SK-N-SH treated with all-trans-retinoic acid at 6 μM for 48 hours (cell line): ENCODE measurements at regions not wholly inside any gene's neighbourhood (a gene's known extent, or its start where the extent isn't known, plus 50 kb on each side); places are given as distances from the start of the nearest gene placed in this dataset.

Source experiments
- ATAC-seq: fragments of 200-7000 bp; cut with Tn5 transposase; 3 replicates; pipeline ENCODE4 v1.9.1; 2020; ENCODE audit warnings: mild to moderate bottlenecking, moderate library complexity
- ARNTL ChIP-seq: fragments of 450-650 bp; formaldehyde crosslinking; IDR thresholded peaks from 2 replicates; pipeline ENCODE4 v1.5.0; 2020; ENCODE audit warnings: low read depth, mild to moderate bottlenecking, moderate library complexity, borderline replicate concordance
- BACH2 ChIP-seq: fragments of 250-450 bp; sonication (Bioruptor Pico); IDR thresholded peaks from 2 replicates; pipeline ENCODE4 v1.9.0; 2021; ENCODE audit warnings: mild to moderate bottlenecking, borderline replicate concordance
- CREB5 ChIP-seq: fragments of 250-450 bp; sonication (Bioruptor Pico); IDR thresholded peaks from 2 replicates; pipeline ENCODE4 v1.5.1; 2020; ENCODE audit warnings: low read depth, mild to moderate bottlenecking, moderate library complexity
- CSDC2 ChIP-seq: fragments of 250-450 bp; sonication (Bioruptor Pico); IDR thresholded peaks from 2 replicates; pipeline ENCODE4 v1.5.0; 2020; ENCODE audit warnings: mild to moderate bottlenecking, moderate library complexity
- ESRRG ChIP-seq: fragments of 250-450 bp; sonication (Bioruptor Pico); IDR thresholded peaks from 2 replicates; pipeline ENCODE4 v1.6.1; 2021; ENCODE audit warnings: mild to moderate bottlenecking
- GLIS3 ChIP-seq: fragments of 250-450 bp; sonication (Bioruptor Pico); IDR thresholded peaks from 2 replicates; pipeline ENCODE4 v1.5.0; 2020; ENCODE audit warnings: mild to moderate bottlenecking, moderate library complexity
- ISL1 ChIP-seq: fragments of 250-450 bp; sonication (Bioruptor Pico); IDR thresholded peaks from 2 replicates; pipeline ENCODE4 v2.1.2; 2022; ENCODE audit warnings: mild to moderate bottlenecking, moderate library complexity
- OSR1 ChIP-seq: fragments of 250-450 bp; sonication (Bioruptor Pico); IDR thresholded peaks from 2 replicates; pipeline ENCODE4 v1.8.0; 2022; ENCODE audit warnings: moderate library complexity, mild to moderate bottlenecking, inconsistent platforms
- PATZ1 ChIP-seq: fragments of 250-450 bp; sonication (Bioruptor Pico); IDR thresholded peaks from 2 replicates; pipeline ENCODE4 v1.8.0; 2020; ENCODE audit warnings: mild to moderate bottlenecking, moderate library complexity, borderline replicate concordance
- PPARA ChIP-seq: fragments of 250-450 bp; sonication (Bioruptor Pico); IDR thresholded peaks from 2 replicates; pipeline ENCODE4 v1.5.0; 2020; ENCODE audit warnings: mild to moderate bottlenecking, borderline replicate concordance
- RARB ChIP-seq: fragments of 250-450 bp; sonication (Bioruptor Pico); IDR thresholded peaks from 2 replicates; pipeline ENCODE4 v1.8.0; 2021; ENCODE audit warnings: mild to moderate bottlenecking, moderate library complexity
- SNAI2 ChIP-seq: fragments of 250-450 bp; sonication (Bioruptor Pico); IDR thresholded peaks from 2 replicates; pipeline ENCODE4 v1.5.0; 2020; ENCODE audit warnings: mild to moderate bottlenecking, moderate library complexity
- TCF4 ChIP-seq: fragments of 250-450 bp; sonication (Bioruptor Pico); IDR thresholded peaks from 2 replicates; pipeline ENCODE4 v1.8.0; 2021; ENCODE audit warnings: mild to moderate bottlenecking, moderate library complexity, borderline replicate concordance
- TOX ChIP-seq: fragments of 250-450 bp; sonication (Bioruptor Pico); IDR thresholded peaks from 2 replicates; pipeline ENCODE4 v1.8.0; 2021; ENCODE audit warnings: mild to moderate bottlenecking, moderate library complexity, borderline replicate concordance
- TSHZ2 ChIP-seq: fragments of 250-450 bp; sonication (Bioruptor Pico); IDR thresholded peaks from 2 replicates; pipeline ENCODE4 v1.5.0; 2020; ENCODE audit warnings: mild to moderate bottlenecking, moderate library complexity
- ZC3H10 ChIP-seq: fragments of 250-450 bp; sonication (Bioruptor Pico); IDR thresholded peaks from 2 replicates; pipeline ENCODE4 v1.5.1; 2021; ENCODE audit warnings: mild to moderate bottlenecking, moderate library complexity
- ZFP3 ChIP-seq: fragments of 250-450 bp; sonication (Bioruptor Pico); IDR thresholded peaks from 2 replicates; pipeline ENCODE4 v1.5.0; 2020; ENCODE audit warnings: mild to moderate bottlenecking, moderate library complexity
- ZFP30 ChIP-seq: fragments of 450-650 bp; formaldehyde crosslinking; IDR thresholded peaks from 2 replicates; pipeline ENCODE4 v1.5.0; 2022; ENCODE audit warnings: mild to moderate bottlenecking, moderate library complexity
- ZNF565 ChIP-seq: fragments of 450-650 bp; formaldehyde crosslinking; conservative IDR thresholded peaks from 2 replicates; pipeline ENCODE4 v1.5.0; 2020; ENCODE audit warnings: low read depth, mild to moderate bottlenecking, moderate library complexity
- ZNF70 ChIP-seq: fragments of 450-650 bp; formaldehyde crosslinking; IDR thresholded peaks from 2 replicates; pipeline ENCODE4 v1.5.0; 2020; ENCODE audit warnings: mild to moderate bottlenecking, moderate library complexity
- ZNF8 ChIP-seq: fragments of 450-650 bp; formaldehyde crosslinking; IDR thresholded peaks from 2 replicates; pipeline ENCODE4 v1.5.0; 2020; ENCODE audit warnings: mild to moderate bottlenecking, moderate library complexity
- TF ChIP-seq, protein P1 (sequence below): fragments of 250-450 bp; sonication (Bioruptor Pico); IDR thresholded peaks from 2 replicates; pipeline ENCODE4 v1.5.1; 2021; ENCODE audit warnings: mild to moderate bottlenecking, moderate library complexity

GRCh38 chr3:194281766-194282165, 69.4 kb downstream of the CPN2 start:
- ATAC-seq = no peak
- TF ChIP-seq, protein P1, sequence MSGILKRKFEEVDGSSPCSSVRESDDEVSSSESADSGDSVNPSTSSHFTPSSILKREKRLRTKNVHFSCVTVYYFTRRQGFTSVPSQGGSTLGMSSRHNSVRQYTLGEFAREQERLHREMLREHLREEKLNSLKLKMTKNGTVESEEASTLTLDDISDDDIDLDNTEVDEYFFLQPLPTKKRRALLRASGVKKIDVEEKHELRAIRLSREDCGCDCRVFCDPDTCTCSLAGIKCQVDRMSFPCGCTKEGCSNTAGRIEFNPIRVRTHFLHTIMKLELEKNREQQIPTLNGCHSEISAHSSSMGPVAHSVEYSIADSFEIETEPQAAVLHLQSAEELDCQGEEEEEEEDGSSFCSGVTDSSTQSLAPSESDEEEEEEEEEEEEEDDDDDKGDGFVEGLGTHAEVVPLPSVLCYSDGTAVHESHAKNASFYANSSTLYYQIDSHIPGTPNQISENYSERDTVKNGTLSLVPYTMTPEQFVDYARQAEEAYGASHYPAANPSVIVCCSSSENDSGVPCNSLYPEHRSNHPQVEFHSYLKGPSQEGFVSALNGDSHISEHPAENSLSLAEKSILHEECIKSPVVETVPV (CRISPR knock-in tag) = no peak
- no peak for TF ChIP-seq CREB5 (CRISPR knock-in tag)
- TF ChIP-seq OSR1 (CRISPR knock-in tag) = no peak
- TF ChIP-seq RARB (CRISPR knock-in tag) = no peak
- no peak for TF ChIP-seq ZNF70 (CRISPR knock-in tag)
- TF ChIP-seq ZFP3 (CRISPR knock-in tag) = no peak

GRCh38 chr3:194282436-194283122, 68.5 kb downstream of the CPN2 start:
- ATAC-seq = no peak
- TF ChIP-seq ZNF565 (no peak), PPARA (CRISPR knock-in tag) (no peak), ZNF8 (CRISPR knock-in tag) (no peak), ZFP30 (no peak), TCF4 (CRISPR knock-in tag) (no peak), CSDC2 (CRISPR knock-in tag) (no peak), SNAI2 (CRISPR knock-in tag) (no peak), ZC3H10 (no peak), PATZ1 (CRISPR knock-in tag) (no peak), ARNTL (CRISPR knock-in tag) (no peak), ISL1 (CRISPR knock-in tag) (no peak), BACH2 (CRISPR knock-in tag) (no peak), CREB5 (CRISPR knock-in tag) (no peak), RARB (CRISPR knock-in tag) (no peak), OSR1 (CRISPR knock-in tag) (no peak), TSHZ2 (no peak)
- TF ChIP-seq, all 23 proteins: peak for 0

DNA sequence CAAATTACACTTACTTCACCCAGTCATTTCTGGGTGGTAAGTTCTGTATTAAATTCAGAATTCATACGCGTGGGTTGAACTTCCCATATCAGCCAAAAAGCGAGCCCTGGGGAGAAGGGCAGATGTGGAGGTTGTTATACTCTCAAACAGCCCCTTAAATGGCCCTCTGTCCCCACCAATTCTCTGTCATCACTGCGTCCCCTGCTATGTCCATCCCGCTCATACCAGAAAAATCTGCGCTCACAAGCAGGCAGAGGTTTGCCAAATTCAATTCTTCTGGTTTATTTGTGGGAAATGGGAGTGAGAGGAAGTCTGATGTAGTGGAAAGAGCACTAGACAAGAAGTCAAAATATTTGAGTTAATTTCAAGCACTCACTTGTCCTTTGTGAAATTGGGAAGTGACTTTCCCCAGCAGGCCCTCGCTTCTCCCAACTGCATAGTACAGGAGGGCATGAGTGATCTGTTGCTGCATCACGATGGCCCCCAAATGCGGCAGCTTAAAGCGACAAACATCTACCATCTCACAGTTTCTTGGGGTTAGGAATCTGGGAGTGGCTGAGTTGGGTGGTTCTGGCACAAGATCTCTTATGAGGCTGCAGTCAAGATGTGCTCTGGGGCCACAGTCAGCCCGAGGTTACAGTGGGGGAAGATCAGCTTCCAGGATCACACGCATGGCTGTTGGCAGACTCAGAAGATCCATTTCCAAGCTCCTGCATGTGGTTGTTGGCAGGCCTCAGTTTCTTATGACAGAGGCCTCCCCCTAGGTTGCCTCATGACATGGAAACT, 67.7 kb downstream of the CPN2 start:
- ATAC-seq = no peak
- TF ChIP-seq SNAI2 (CRISPR knock-in tag) (no peak), TOX (no peak), ARNTL (CRISPR knock-in tag) (no peak), ESRRG (CRISPR knock-in tag) (no peak), GLIS3 (CRISPR knock-in tag) (no peak), TSHZ2 (no peak), ZNF70 (CRISPR knock-in tag) (no peak), ZC3H10 (no peak), RARB (CRISPR knock-in tag) (no peak), PATZ1 (CRISPR knock-in tag) (no peak)
